ENCODE measurements at regions not wholly inside any gene's neighbourhood (a gene's known extent, or its start where the extent isn't known, plus 50 kb on each side); places are given as distances from the start of the nearest gene placed in this dataset.

GRCh38 chr6:55997223-55997874 is 122.0 kb upstream of the BMP5 start:
- H2BK12ac ChIP-seq (ENCODE audit: low read depth, low read length): no peak overlapping the region
- no peaks in the 10 kb centered on the region for H3K36me3 ChIP-seq (ENCODE audit: control insufficient read depth in 2 of 4, insufficient read depth in 4 of 4, low read length in 3 of 4)
- H3K79me2 ChIP-seq (ENCODE audit: control insufficient read depth in 1 of 2, insufficient read depth in 2 of 2, low read length in 2 of 2): no peaks in the 10 kb centered on the region
- no peak overlapping the region for H2AK5ac ChIP-seq (ENCODE audit: low read depth, low read length)
- no peak overlapping the region for H4K91ac ChIP-seq (replicated peaks; ENCODE audit: insufficient read length, low read length)
- no peak overlapping the region for H3K27ac ChIP-seq (ENCODE audit: low read depth, low read length)
- H3K4me1 ChIP-seq (replicated peaks in 1 of 4; ENCODE audit: control insufficient read depth in 3 of 4, insufficient read depth in 4 of 4, low read length in 3 of 4): no peaks in the 10 kb centered on the region
- H3K27me3 ChIP-seq (replicated peaks in 1 of 4; ENCODE audit: control insufficient read depth in 3 of 4, extremely low read depth in 1 of 4, insufficient read depth in 3 of 4, low read length in 3 of 4): no peaks in the 10 kb centered on the region
- CTCF ChIA-PET (ENCODE audit: partially characterized antibody): interaction anchor here (0.5 kb wide), 1 partner anchor 56 kb away, joined by 3 read pairs; no protein-coding TSS in a partner anchor
- DNase-seq (ENCODE audit: low read depth in 1 of 2, low spot score in 2 of 2) (no peak), FAIRE-seq (no peak)
- no peak overlapping the region for H3K23ac ChIP-seq (ENCODE audit: insufficient read length)
- no peak overlapping the region for H2AFZ ChIP-seq (ENCODE audit: low read length)
- H3K23me2 ChIP-seq (ENCODE audit: low read depth, low read length): no peaks in the 10 kb centered on the region
- no peak overlapping the region for H3K56ac ChIP-seq (replicated peaks; ENCODE audit: insufficient read length, low read depth, low read length)
- no peak overlapping the region for H3K4me2 ChIP-seq (ENCODE audit: insufficient read depth in 1 of 2, low read depth in 2 of 2, low read length in 2 of 2)
- H4K8ac ChIP-seq (ENCODE audit: extremely low read depth, insufficient read depth, low read length): peak overlapping the region; percentile 14; the same call in 1 of the 2 replicates
- H2BK20ac ChIP-seq (ENCODE audit: low read length): no peak overlapping the region
- no peak overlapping the region for H3K14ac ChIP-seq (ENCODE audit: insufficient read length)
- H3K4ac ChIP-seq (replicated peaks; ENCODE audit: insufficient read length, low read depth, low read length): no peak overlapping the region
- WGBS, 2 experiments (ENCODE audit: extremely low coverage in 1 of 2, insufficient coverage in 1 of 2, insufficient read length in 1 of 2, insufficient replicate concordance in 2 of 2, low coverage in 1 of 2, low lambda C conversion rate in 2 of 2, missing lambda C conversion rate in 1 of 2): 93% methylated on average over 3 of the region's 3 CpGs; no CpG with 5 or more reads in 1 of the 2 experiments
- no peak overlapping the region for H3K4me3 ChIP-seq (ENCODE audit: extremely low read depth in 1 of 4, insufficient read depth in 2 of 4, low read depth in 3 of 4, low read length in 4 of 4)
- no peak overlapping the region for H3K9ac ChIP-seq (replicated peaks in 1 of 4; ENCODE audit: extremely low read depth in 1 of 4, low read depth in 3 of 4, low read length in 3 of 4)
- no peak overlapping the region for H2BK120ac ChIP-seq (replicated peaks; ENCODE audit: low read depth, low read length)
- H2BK5ac ChIP-seq (ENCODE audit: low read depth, low read length): no peak overlapping the region
- no peak overlapping the region for H2BK15ac ChIP-seq (ENCODE audit: low read length)
- H3K79me1 ChIP-seq (ENCODE audit: low read depth, low read length): no peaks in the 10 kb centered on the region
- no peak for TF ChIP-seq HDAC6 (IDR thresholded peaks at IDR 0.05; ENCODE audit: low read depth, low read length)
- TF ChIP-seq RAD21 (IDR thresholded peaks at IDR 0.05 in 1 of 2, conservative IDR thresholded peaks at IDR 0.05 in 1 of 2; ENCODE audit: low read depth in 2 of 2, low read length in 2 of 2): peak in 1 of 2 experiments; percentile 16; a peak in 1 of 4 replicates
- TF ChIP-seq CEBPB (IDR thresholded peaks at IDR 0.05; ENCODE audit: low read depth, low read length): no peak
- no peak overlapping the region for H3K18ac ChIP-seq (ENCODE audit: extremely low read depth, low read length)
- POLR2A ChIA-PET (ENCODE audit: partially characterized antibody): no interaction called here
- H4K20me1 ChIP-seq (replicated peaks in 1 of 2; ENCODE audit: control insufficient read depth in 1 of 2, insufficient read depth in 2 of 2, low read length in 2 of 2): no peaks in the 10 kb centered on the region
- no peak overlapping the region for H4K5ac ChIP-seq (ENCODE audit: insufficient read length, low read depth, low read length)
- peaks cover 16% of the 10 kb centered on the region in 2 experiments for H3K9me3 ChIP-seq (ENCODE audit: insufficient read depth in 2 of 2, low read depth in 1 of 2, low read length in 1 of 2)
